SK-N-SH treated with all-trans-retinoic acid at 6 μM for 48 hours (cell line): ENCODE measurements at regions not wholly inside any gene's neighbourhood (a gene's known extent, or its start where the extent isn't known, plus 50 kb on each side); places are given as distances from the start of the nearest gene placed in this dataset.

Experiments used
- CSDC2 ChIP-seq: fragments of 250-450 bp; sonication (Bioruptor Pico); IDR thresholded peaks from 2 replicates; pipeline ENCODE4 v1.5.0; 2020; ENCODE audit warnings: mild to moderate bottlenecking, moderate library complexity
- ZNF70 ChIP-seq: fragments of 450-650 bp; formaldehyde crosslinking; IDR thresholded peaks from 2 replicates; pipeline ENCODE4 v1.5.0; 2020; ENCODE audit warnings: mild to moderate bottlenecking, moderate library complexity

- TF ChIP-seq ZNF70 (CRISPR knock-in tag) (no peak), CSDC2 (no peak)
Observed at GRCh38 chr2:873027-873426, 77.6 kb upstream of the SNTG2 start.
